ENCODE measurements at regions not wholly inside any gene's neighbourhood (a gene's known extent, or its start where the extent isn't known, plus 50 kb on each side); places are given as distances from the start of the nearest gene placed in this dataset.
A peak's percentile ranks its signal among the peaks of the same experiment; 100 is the strongest.

DNA sequence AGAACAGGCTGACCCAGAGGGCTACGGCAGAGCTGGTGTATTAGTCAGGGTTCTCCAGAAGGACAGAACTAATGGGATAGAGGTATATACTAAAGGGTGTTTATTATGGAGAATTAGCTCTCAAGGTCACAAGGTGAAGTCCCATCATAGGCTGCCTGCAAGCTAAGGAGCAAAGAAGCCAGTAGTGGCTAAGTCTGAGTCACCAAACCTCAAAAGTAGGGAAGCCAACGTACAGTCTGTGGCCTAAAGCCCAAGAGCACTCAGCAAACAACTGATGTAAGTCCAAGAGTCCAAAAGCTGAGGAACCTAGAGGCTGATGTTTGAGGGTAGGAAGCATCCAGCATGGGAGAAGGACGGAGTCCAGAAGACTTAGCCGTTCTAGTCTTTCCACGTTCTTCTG lies 179.2 kb downstream of the BACH1 start:
- ChIA-PET POLR2A (no interaction called here), CTCF (interaction anchor here (1.1 to 6.0 kb wide), 10 partner anchors 12 to 386 kb away, joined by 3 to 66 read pairs (median 9); no protein-coding TSS in a partner anchor)
- no peak overlapping the region for H3K4me3 ChIP-seq (ENCODE audit: low read depth, low read length)
- TF ChIP-seq CTCF (IDR thresholded peaks at IDR 0.05; ENCODE audit: insufficient read depth, low read length, missing control alignments) = no peak
- no peak for DNase-seq (ENCODE audit: low read depth, low spot score)

DNA sequence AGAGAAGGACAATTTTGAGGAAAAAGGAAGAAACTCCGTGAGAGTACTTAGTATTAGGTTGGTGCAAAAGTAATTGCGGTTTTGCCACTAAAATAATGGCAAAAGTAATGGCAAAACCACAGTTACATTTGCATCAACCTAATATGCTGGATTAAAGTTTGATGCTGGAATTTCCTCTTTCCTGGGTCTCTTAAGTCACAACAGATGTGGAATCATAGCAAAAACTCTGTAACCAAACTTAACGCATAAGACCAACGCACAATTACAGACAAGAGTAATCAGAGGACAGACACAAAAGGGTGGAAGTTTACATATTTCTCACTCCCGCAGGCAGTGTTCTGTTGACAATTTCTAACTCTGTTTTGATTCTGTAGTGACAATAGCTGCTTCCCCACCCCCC lies 182.4 kb downstream of the BACH1 start:
- no peak for TF ChIP-seq CTCF (IDR thresholded peaks at IDR 0.05; ENCODE audit: insufficient read depth, low read length, missing control alignments)
- POLR2A ChIA-PET = no interaction called here
- DNase-seq (ENCODE audit: low read depth, low spot score) = no peak
- H3K4me3 ChIP-seq (ENCODE audit: low read depth, low read length) = no peak overlapping the region
- CTCF ChIA-PET = interaction anchor here (0.7 to 1.6 kb wide), 3 partner anchors 13 to 391 kb away, joined by 3 to 5 read pairs (median 3); no protein-coding TSS in a partner anchor

DNA sequence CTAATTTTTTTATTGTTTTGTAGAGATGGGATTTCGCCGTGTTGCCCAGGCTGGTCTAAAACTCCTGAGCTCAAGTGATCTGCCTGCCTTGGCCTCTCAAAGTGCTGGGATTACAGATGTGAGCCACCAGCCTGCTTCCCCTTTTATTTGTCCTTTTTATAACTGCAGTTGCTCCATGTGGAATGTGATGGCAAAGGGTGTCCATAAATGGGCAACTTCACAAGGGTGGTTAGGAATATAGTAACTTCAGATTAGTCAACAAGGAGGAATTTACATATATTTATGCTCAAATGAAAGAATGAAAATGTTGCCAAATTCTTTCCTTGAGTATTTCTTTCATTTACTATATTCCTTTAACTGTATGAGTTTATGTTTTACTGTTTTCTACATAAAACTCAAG lies 182.9 kb downstream of the BACH1 start:
- DNase-seq (ENCODE audit: low read depth, low spot score) = peak; percentile 78
- ChIA-PET CTCF (interaction anchor here (0.7 kb wide), 1 partner anchor 374 kb away, joined by 3 read pairs; no protein-coding TSS in a partner anchor), POLR2A (no interaction called here)
- TF ChIP-seq CTCF (IDR thresholded peaks at IDR 0.05; ENCODE audit: insufficient read depth, low read length, missing control alignments) = no peak
- H3K4me3 ChIP-seq (ENCODE audit: low read depth, low read length) = no peak overlapping the region

DNA sequence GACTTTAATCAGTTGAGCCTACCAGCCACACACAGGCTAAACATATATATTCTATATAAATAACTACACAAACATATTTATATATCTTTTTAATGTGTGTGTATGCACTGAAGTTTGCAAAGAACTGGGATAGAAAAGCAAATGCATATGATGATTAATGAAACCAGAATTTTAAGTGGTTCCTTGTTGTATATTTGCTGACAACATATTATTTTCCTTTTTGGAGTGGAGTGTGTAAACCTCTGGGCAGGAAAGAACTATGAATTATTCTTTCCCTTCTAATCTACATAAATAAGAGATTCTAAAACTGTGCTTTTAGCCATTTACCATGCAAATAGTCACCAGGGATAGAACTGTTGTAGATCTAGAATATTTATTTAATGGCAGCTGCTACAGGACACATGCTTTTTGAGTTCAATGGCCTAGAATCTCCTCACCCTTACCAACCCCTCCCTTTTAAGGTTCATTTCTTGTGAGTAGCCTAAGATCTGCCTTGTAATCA lies 187.6 kb downstream of the BACH1 start:
- no peak for DNase-seq (ENCODE audit: low read depth, low spot score)
- ChIA-PET CTCF (interaction anchor here (0.8 to 3.6 kb wide), 3 partner anchors 11 to 363 kb away, joined by 4 to 18 read pairs (median 16); no protein-coding TSS in a partner anchor), POLR2A (no interaction called here)
- H3K4me3 ChIP-seq (ENCODE audit: low read depth, low read length) = no peak overlapping the region
- TF ChIP-seq CTCF (IDR thresholded peaks at IDR 0.05; ENCODE audit: insufficient read depth, low read length, missing control alignments) = no peak
